ENCODE measurements at regions not wholly inside any gene's neighbourhood (a gene's known extent, or its start where the extent isn't known, plus 50 kb on each side); places are given as distances from the start of the nearest gene placed in this dataset.

DNA sequence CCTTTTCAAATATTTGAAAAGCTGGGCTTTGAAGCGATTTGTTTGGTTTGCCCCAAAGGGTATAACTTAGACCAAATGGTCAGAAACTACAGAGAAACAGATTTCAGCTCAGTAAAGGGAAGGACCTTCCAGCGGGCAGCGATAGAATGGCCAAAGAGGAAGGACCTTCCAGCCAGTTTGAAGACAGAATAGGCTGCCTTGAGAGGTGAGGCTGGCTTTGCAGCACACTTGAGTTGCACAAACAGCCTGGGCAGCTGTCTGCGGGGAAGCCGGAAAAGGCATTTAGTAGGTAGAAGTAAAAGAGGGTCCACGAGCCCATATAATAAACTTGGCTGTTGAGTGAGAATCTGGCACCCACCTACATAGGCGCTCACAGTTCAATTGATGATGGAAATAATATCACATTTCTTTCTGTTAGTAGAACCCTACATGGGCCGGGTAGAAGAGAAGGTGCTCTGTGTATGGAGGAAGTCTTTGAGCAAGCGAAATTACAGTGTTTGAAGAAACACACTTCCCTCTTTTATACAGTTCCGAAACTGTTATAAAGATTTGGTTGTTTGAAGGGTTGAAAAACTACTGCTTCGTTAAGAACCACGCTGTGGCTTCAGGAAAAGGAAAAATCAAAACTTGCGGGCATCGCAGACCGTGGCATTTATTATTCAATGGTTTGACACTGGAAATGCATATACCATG is 75.0 kb upstream of the SORBS2 start:
- no peaks in the 10 kb centered on the region for H3K36me3 ChIP-seq
- TF ChIP-seq CTCF (IDR thresholded peaks at IDR 0.05), result no peak
- no peaks in the 10 kb centered on the region for H3K4me1 ChIP-seq
- no peaks in the 10 kb centered on the region for H3K27me3 ChIP-seq
- no peak overlapping the region for H3K27ac ChIP-seq
- no peak overlapping the region for H3K4me3 ChIP-seq
- no peak for DNase-seq (ENCODE audit: low spot score)
- peaks cover 0 to 13% of the 10 kb centered on the region in 2 donors for H3K9me3 ChIP-seq

- H3K36me3 ChIP-seq, result no peaks in the 10 kb centered on the region
- no peak for TF ChIP-seq CTCF (IDR thresholded peaks at IDR 0.05)
- DNase-seq (ENCODE audit: low spot score), result no peak
- peaks cover 0 to 5% of the 10 kb centered on the region in 2 donors for H3K9me3 ChIP-seq
- no peak overlapping the region for H3K27ac ChIP-seq
- no peaks in the 10 kb centered on the region for H3K27me3 ChIP-seq
- H3K4me3 ChIP-seq, result no peak overlapping the region
- no peaks in the 10 kb centered on the region for H3K4me1 ChIP-seq
These were observed 76.7 kb upstream of the SORBS2 start for GRCh38 chr4:185888676-185889075.

DNA sequence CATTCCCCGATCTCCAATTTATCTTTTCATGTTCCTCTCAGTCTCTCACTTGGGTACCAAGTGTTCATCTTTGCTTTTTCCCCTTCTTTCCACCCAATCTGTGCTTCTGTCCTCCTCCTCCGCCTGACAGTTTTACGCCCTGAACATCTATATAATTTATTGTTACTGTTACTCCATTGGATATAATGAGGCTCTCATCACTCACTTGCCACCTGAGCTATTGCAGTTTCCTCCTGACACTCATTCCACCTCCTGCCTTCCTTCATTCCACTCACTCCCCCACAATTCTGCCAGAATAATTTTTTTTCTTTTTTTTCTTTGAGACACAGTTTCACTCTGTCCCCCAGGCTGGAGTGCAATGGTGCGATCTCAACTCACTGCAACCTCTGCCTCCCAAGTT is 77.6 kb upstream of the SORBS2 start:
- Histone ChIP-seq H3K4me1 (no peaks in the 10 kb centered on the region), H3K27ac (no peak overlapping the region), H3K4me3 (no peak overlapping the region), H3K9me3 (peaks cover 0 to 5% of the 10 kb centered on the region in 2 donors), H3K36me3 (no peaks in the 10 kb centered on the region), H3K27me3 (no peaks in the 10 kb centered on the region)
- no peak for TF ChIP-seq CTCF (IDR thresholded peaks at IDR 0.05)
- no peak for DNase-seq (ENCODE audit: low spot score)

DNA sequence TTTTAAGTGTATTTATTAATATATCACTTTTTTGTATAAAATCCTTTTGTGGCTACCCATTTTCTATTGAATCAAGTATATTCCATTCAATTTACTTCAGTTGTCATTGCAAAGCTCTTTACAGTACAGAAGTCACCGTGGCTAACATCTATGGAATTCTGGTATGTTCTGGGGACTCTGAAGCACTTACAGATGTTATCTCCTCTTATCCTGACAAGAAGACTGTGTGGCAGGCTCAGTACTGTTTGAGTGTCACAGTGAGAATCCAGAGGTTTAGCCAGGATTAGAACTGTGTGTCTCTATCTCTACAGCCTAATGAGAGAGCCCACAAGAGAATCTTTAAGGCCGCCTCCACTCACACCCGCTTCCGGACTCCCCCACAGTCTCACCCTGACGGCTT is 78.2 kb upstream of the SORBS2 start:
- Histone ChIP-seq H3K9me3 (peaks cover 0 to 5% of the 10 kb centered on the region in 2 donors), H3K27ac (no peak overlapping the region), H3K27me3 (no peaks in the 10 kb centered on the region), H3K36me3 (no peaks in the 10 kb centered on the region), H3K4me3 (no peak overlapping the region), H3K4me1 (no peaks in the 10 kb centered on the region)
- no peak for TF ChIP-seq CTCF (IDR thresholded peaks at IDR 0.05)
- no peak for DNase-seq (ENCODE audit: low spot score)

DNA sequence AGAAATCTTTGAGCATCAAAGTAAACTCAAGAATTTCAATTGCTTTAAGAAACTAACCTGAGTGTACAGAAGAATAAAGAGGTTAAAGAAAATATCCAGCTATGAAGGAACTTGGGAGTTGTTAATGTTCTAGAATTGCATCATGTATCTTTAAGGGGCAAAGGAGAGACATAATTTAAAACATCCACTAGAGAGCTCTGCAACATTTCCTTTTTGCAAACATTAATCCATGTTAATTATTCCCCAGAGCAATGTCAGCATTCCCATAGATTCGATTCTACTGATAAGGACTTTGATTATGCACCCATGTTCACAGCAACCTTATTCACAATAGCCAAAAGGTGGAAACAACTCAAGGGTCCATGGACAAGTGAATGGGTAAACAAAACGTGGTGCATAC is 80.2 kb upstream of the SORBS2 start:
- no peak overlapping the region for H3K27ac ChIP-seq
- no peak overlapping the region for H3K4me3 ChIP-seq
- H3K4me1 ChIP-seq, result no peaks in the 10 kb centered on the region
- peaks cover 0 to 5% of the 10 kb centered on the region in 2 donors for H3K9me3 ChIP-seq
- H3K27me3 ChIP-seq, result no peaks in the 10 kb centered on the region
- H3K36me3 ChIP-seq, result no peaks in the 10 kb centered on the region
- DNase-seq (ENCODE audit: low spot score), result no peak
- TF ChIP-seq CTCF (IDR thresholded peaks at IDR 0.05), result no peak

DNA sequence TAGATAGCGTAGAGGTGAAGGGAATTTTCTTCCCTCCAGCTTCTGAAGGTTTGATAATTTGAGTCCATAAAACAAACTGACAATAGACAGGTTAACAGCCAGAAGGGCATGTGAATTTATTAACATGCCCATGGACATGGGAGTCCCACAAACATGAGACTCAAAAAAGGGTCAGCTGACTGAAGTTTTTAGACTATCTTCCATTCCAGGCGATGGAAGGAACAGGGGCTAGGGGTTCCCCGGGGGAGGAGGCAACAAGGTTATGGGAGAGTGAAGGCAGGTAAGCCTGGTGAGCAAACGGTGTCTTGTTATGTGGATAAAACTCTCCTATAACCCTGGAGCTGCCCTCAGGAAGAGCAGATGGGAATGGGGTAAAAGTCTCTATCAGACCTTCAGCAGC is 81.5 kb upstream of the SORBS2 start:
- H3K36me3 ChIP-seq, result no peaks in the 10 kb centered on the region
- no peaks in the 10 kb centered on the region for H3K4me1 ChIP-seq
- H3K27me3 ChIP-seq, result no peaks in the 10 kb centered on the region
- H3K4me3 ChIP-seq, result no peak overlapping the region
- TF ChIP-seq CTCF (IDR thresholded peaks at IDR 0.05), result no peak
- H3K9me3 ChIP-seq, result no peaks in the 10 kb centered on the region
- DNase-seq (ENCODE audit: low spot score), result no peak
- H3K27ac ChIP-seq, result no peak overlapping the region

Data from right atrium auricular region (tissue), 2 donors.